ENCODE measurements at regions not wholly inside any gene's neighbourhood (a gene's known extent, or its start where the extent isn't known, plus 50 kb on each side); places are given as distances from the start of the nearest gene placed in this dataset.

DNA sequence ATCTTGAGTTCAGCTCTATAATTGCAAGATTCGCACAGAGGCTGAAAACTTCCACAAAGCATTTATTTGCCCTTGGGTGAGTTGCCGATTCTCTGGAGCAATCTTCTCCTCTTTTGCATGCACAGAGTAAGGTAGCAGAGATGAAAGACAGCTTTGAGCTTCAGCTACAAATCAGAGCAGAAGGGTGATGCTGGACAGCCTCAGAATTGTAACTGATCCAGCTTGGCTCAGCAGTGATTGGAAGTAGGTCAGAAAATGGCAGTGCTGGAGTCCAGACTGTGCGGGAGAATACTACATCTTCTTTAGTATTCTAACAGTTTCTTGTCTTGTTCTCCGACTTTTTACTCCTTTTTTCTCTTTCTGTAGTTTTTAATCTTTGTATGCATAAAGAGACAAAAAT is 55.4 kb upstream of the CDC14C start:
- no peak for DNase-seq
- Histone ChIP-seq H3K4me3 (no peak overlapping the region), H3K27ac (replicated peaks) (no peak overlapping the region), H3K36me3 (no peaks in the 10 kb centered on the region), H3K4me1 (no peaks in the 10 kb centered on the region), H3K9me3 (replicated peaks) (no peaks in the 10 kb centered on the region), H3K27me3 (ENCODE audit: low read depth) (peaks cover 9% of the 10 kb centered on the region)
- no peak for TF ChIP-seq CTCF (IDR thresholded peaks at IDR 0.05; ENCODE audit: borderline replicate concordance)
- intact Hi-C loops (cut with micrococcal nuclease) = no loop called here

- intact Hi-C loops (cut with micrococcal nuclease) = loop anchor here (10.0 kb wide), 1 partner anchor 438 kb away; no protein-coding TSS in a partner anchor
- no peak for DNase-seq
- H3K27me3 ChIP-seq (ENCODE audit: low read depth) = peaks cover 5% of the 10 kb centered on the region
- TF ChIP-seq CTCF (IDR thresholded peaks at IDR 0.05; ENCODE audit: borderline replicate concordance) = no peak
- no peak overlapping the region for H3K4me3 ChIP-seq
- H3K4me1 ChIP-seq = no peaks in the 10 kb centered on the region
- no peaks in the 10 kb centered on the region for H3K36me3 ChIP-seq
- H3K9me3 ChIP-seq (replicated peaks) = no peaks in the 10 kb centered on the region
- H3K27ac ChIP-seq (replicated peaks) = no peak overlapping the region
These were observed 51.8 kb upstream of the CDC14C start for GRCh38 chr7:48872548-48872947.

Data from left ventricle myocardium inferior (tissue), 1 donor.